ENCODE measurements at regions not wholly inside any gene's neighbourhood (a gene's known extent, or its start where the extent isn't known, plus 50 kb on each side); places are given as distances from the start of the nearest gene placed in this dataset.

GRCh38 chr5:175148636-175149172 lies 295.3 kb downstream of the DRD1 start:
- H3K27ac ChIP-seq (ENCODE audit: low read depth, low read length) = no peak overlapping the region
- H3K4me1 Mint-ChIP-seq = no peaks in the 10 kb centered on the region
- no peak for TF ChIP-seq CTCF (conservative IDR thresholded peaks at IDR 0.05)
- H3K27me3 ChIP-seq (ENCODE audit: control insufficient read depth, insufficient read depth, low read length, poor library complexity, severe bottlenecking) = no peaks in the 10 kb centered on the region
- H3K9me3 ChIP-seq (ENCODE audit: control insufficient read depth, low read length) = peaks cover 38% of the 10 kb centered on the region
- H3K27ac Mint-ChIP-seq = no peak overlapping the region
- H3K4me3 ChIP-seq (ENCODE audit: low read length) = no peak overlapping the region
- H3K36me3 Mint-ChIP-seq (ENCODE audit: low read depth) = no peaks in the 10 kb centered on the region
- no peaks in the 10 kb centered on the region for H3K27me3 Mint-ChIP-seq (ENCODE audit: insufficient read depth)
- no peak overlapping the region for H3K4me3 Mint-ChIP-seq
- H3K4me1 ChIP-seq (ENCODE audit: control insufficient read depth, insufficient read depth, low read length) = no peaks in the 10 kb centered on the region
- H3K9me3 Mint-ChIP-seq = peaks cover 59% of the 10 kb centered on the region
- H3K36me3 ChIP-seq (ENCODE audit: control insufficient read depth, insufficient read depth, low read length) = no peaks in the 10 kb centered on the region
- WGBS, 2 experiments (ENCODE audit: insufficient coverage in 1 of 2, insufficient read length in 1 of 2) = 94 to 100% methylated on average over 5 to 8 of the region's 8 CpGs
- no peak overlapping the region for H3K9ac ChIP-seq (ENCODE audit: extremely low read depth, low read length, poor library complexity, severe bottlenecking)
- DNase-seq = no peak

GRCh38 chr5:175146733-175147132 lies 297.2 kb downstream of the DRD1 start:
- Mint-ChIP-seq H3K27me3 (ENCODE audit: insufficient read depth) (no peaks in the 10 kb centered on the region), H3K4me3 (no peak overlapping the region), H3K4me1 (no peaks in the 10 kb centered on the region), H3K9me3 (peaks cover 56% of the 10 kb centered on the region), H3K27ac (no peak overlapping the region), H3K36me3 (ENCODE audit: low read depth) (no peaks in the 10 kb centered on the region)
- no peak for DNase-seq
- Histone ChIP-seq H3K4me3 (ENCODE audit: low read length) (peak overlapping the region; percentile 37), H3K9me3 (ENCODE audit: control insufficient read depth, low read length) (peaks cover 35% of the 10 kb centered on the region), H3K27ac (ENCODE audit: low read depth, low read length) (no peak overlapping the region), H3K4me1 (ENCODE audit: control insufficient read depth, insufficient read depth, low read length) (no peaks in the 10 kb centered on the region), H3K36me3 (ENCODE audit: control insufficient read depth, insufficient read depth, low read length) (no peaks in the 10 kb centered on the region), H3K27me3 (ENCODE audit: control insufficient read depth, insufficient read depth, low read length, poor library complexity, severe bottlenecking) (no peaks in the 10 kb centered on the region), H3K9ac (ENCODE audit: extremely low read depth, low read length, poor library complexity, severe bottlenecking) (no peak overlapping the region)
- TF ChIP-seq CTCF (conservative IDR thresholded peaks at IDR 0.05) = no peak
- 94 to 96% methylated on average over 2 to 5 of the region's 5 CpGs for WGBS, 2 experiments (ENCODE audit: insufficient coverage in 1 of 2, insufficient read length in 1 of 2)

- no CpG with 5 or more reads among the region's 1 CpG for WGBS, 2 experiments (ENCODE audit: insufficient coverage in 1 of 2, insufficient read length in 1 of 2)
These were observed 302.6 kb downstream of the DRD1 start for GRCh38 chr5:175141421-175141820.

More at GRCh38 chr5:175141421-175141820, 302.6 kb downstream of the DRD1 start:
- TF ChIP-seq CTCF (conservative IDR thresholded peaks at IDR 0.05) = no peak
- Histone ChIP-seq H3K9me3 (ENCODE audit: control insufficient read depth, low read length) (peaks cover 43% of the 10 kb centered on the region), H3K36me3 (ENCODE audit: control insufficient read depth, insufficient read depth, low read length) (no peaks in the 10 kb centered on the region), H3K27me3 (ENCODE audit: control insufficient read depth, insufficient read depth, low read length, poor library complexity, severe bottlenecking) (no peaks in the 10 kb centered on the region), H3K27ac (ENCODE audit: low read depth, low read length) (no peak overlapping the region), H3K9ac (ENCODE audit: extremely low read depth, low read length, poor library complexity, severe bottlenecking) (no peak overlapping the region), H3K4me3 (ENCODE audit: low read length) (no peak overlapping the region), H3K4me1 (ENCODE audit: control insufficient read depth, insufficient read depth, low read length) (no peaks in the 10 kb centered on the region)
- peaks cover 29% of the 10 kb centered on the region for H3K9me3 Mint-ChIP-seq
- H3K36me3 Mint-ChIP-seq (ENCODE audit: low read depth) = no peaks in the 10 kb centered on the region
- H3K4me3 Mint-ChIP-seq = no peak overlapping the region
- no peak for DNase-seq
- H3K4me1 Mint-ChIP-seq = no peaks in the 10 kb centered on the region
- no peak overlapping the region for H3K27ac Mint-ChIP-seq
- no peaks in the 10 kb centered on the region for H3K27me3 Mint-ChIP-seq (ENCODE audit: insufficient read depth)

All from endodermal cell (in vitro differentiated cells).